ELR (cell line): ENCODE measurements at regions not wholly inside any gene's neighbourhood (a gene's known extent, or its start where the extent isn't known, plus 50 kb on each side); places are given as distances from the start of the nearest gene placed in this dataset.

Experiments
- DNase-seq: peaks from one replicate; pipeline ENCODE4 v3.0.0-alpha.2; 2015; ENCODE audit warnings: low read depth

- DNase-seq, result no peak
Observed at GRCh38 chr14:51515611-51516010, 136.1 kb upstream of the FRMD6 start.

GRCh38 chr14:51516706-51517395 is 134.9 kb upstream of the FRMD6 start:
- no peak for DNase-seq

GRCh38 chr14:51518280-51518679 is 133.4 kb upstream of the FRMD6 start:
- DNase-seq, result no peak

- no peak for DNase-seq
Observed at GRCh38 chr14:51518711-51519110, 133.0 kb upstream of the FRMD6 start.

GRCh38 chr14:51520087-51520486 is 131.6 kb upstream of the FRMD6 start:
- DNase-seq, result peak; percentile 26

GRCh38 chr14:51521764-51522163 is 129.9 kb upstream of the FRMD6 start:
- peak; percentile 81 for DNase-seq

GRCh38 chr14:51523243-51523642 is 128.5 kb upstream of the FRMD6 start:
- DNase-seq, result no peak

GRCh38 chr14:51525739-51526138 is 126.0 kb upstream of the FRMD6 start:
- DNase-seq, result peak; percentile 23

GRCh38 chr14:51527073-51527472 is 124.6 kb upstream of the FRMD6 start:
- peak; percentile 61 for DNase-seq

- DNase-seq, result no peak
Observed at GRCh38 chr14:51529736-51530135, 122.0 kb upstream of the FRMD6 start.

- DNase-seq, result peak; percentile 98
Observed at GRCh38 chr14:51533160-51533559, 118.5 kb upstream of the FRMD6 start.

- no peak for DNase-seq
Observed at GRCh38 chr14:51533872-51534553, 117.7 kb upstream of the FRMD6 start.

- DNase-seq, result peak; percentile 79
Observed at GRCh38 chr14:51534610-51535011, 117.1 kb upstream of the FRMD6 start.

GRCh38 chr14:51535443-51536044 is 116.2 kb upstream of the FRMD6 start:
- no peak for DNase-seq

- no peak for DNase-seq
Observed at GRCh38 chr14:51538973-51539372, 112.7 kb upstream of the FRMD6 start.

GRCh38 chr14:51539571-51540037 is 112.1 kb upstream of the FRMD6 start:
- peak; percentile 96 for DNase-seq

GRCh38 chr14:51540364-51540763 is 111.3 kb upstream of the FRMD6 start:
- DNase-seq, result peak; percentile 83

GRCh38 chr14:51544471-51544870 is 107.2 kb upstream of the FRMD6 start:
- no peak for DNase-seq

GRCh38 chr14:51544901-51545300 is 106.8 kb upstream of the FRMD6 start:
- DNase-seq, result no peak

- DNase-seq, result peak; percentile 53
Observed at GRCh38 chr14:51545396-51545795, 106.3 kb upstream of the FRMD6 start.

GRCh38 chr14:51546099-51546498 is 105.6 kb upstream of the FRMD6 start:
- no peak for DNase-seq

GRCh38 chr14:51546603-51547258 is 105.0 kb upstream of the FRMD6 start:
- no peak for DNase-seq

- DNase-seq, result peak; percentile 100
Observed at GRCh38 chr14:51547260-51547659, 104.5 kb upstream of the FRMD6 start.
